ENCODE measurements at regions not wholly inside any gene's neighbourhood (a gene's known extent, or its start where the extent isn't known, plus 50 kb on each side); places are given as distances from the start of the nearest gene placed in this dataset.

DNA sequence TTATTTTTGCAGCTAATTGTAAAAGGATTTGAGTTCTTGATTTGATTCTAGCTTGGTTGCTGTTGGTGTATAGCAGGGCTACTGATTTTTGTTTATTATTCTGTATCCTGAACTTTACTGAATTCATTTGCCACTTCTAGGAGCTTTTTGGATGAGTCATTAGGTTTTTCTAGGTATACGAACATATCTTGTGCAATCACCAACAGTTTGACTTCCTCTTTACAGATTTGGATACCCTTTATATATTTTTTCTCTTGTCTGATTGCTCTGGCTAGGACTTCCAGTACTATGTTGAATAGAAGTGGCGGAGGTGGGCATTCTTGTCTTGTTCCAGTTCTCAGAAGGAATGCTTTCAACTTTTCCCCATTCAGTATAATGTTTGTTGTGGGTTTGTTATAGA is 210.8 kb downstream of the FGF10 start:
- TF ChIP-seq, protein P1, sequence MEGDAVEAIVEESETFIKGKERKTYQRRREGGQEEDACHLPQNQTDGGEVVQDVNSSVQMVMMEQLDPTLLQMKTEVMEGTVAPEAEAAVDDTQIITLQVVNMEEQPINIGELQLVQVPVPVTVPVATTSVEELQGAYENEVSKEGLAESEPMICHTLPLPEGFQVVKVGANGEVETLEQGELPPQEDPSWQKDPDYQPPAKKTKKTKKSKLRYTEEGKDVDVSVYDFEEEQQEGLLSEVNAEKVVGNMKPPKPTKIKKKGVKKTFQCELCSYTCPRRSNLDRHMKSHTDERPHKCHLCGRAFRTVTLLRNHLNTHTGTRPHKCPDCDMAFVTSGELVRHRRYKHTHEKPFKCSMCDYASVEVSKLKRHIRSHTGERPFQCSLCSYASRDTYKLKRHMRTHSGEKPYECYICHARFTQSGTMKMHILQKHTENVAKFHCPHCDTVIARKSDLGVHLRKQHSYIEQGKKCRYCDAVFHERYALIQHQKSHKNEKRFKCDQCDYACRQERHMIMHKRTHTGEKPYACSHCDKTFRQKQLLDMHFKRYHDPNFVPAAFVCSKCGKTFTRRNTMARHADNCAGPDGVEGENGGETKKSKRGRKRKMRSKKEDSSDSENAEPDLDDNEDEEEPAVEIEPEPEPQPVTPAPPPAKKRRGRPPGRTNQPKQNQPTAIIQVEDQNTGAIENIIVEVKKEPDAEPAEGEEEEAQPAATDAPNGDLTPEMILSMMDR (conservative IDR thresholded peaks at IDR 0.05), result no peak
- no peak for TF ChIP-seq EZH2 (IDR thresholded peaks at IDR 0.05; ENCODE audit: low read depth)

Measured in PC-9 (cell line).